Cardiac muscle cell (in vitro differentiated cells and primary cell): ENCODE measurements at regions not wholly inside any gene's neighbourhood (a gene's known extent, or its start where the extent isn't known, plus 50 kb on each side); places are given as distances from the start of the nearest gene placed in this dataset.
A peak's percentile ranks its signal among the peaks of the same experiment; 100 is the strongest.

Experiments
- DNase-seq, 2 donors: peaks; one replicate each; pipeline versions ENCODE4 v3.0.0 to v3.0.0-alpha.2; 2010 to 2017; ENCODE audit warnings: low read depth in 1 of 2, low spot score in 1 of 2
- H3K27ac ChIP-seq: fragments of 200-600 bp; sonication (generic); 2 replicates; pipeline ENCODE4 v1.5.1; 2016
- H3K27me3 ChIP-seq: fragments of 200-600 bp; sonication (generic); 2 replicates; pipeline ENCODE4 v1.6.0; 2016; ENCODE audit warnings: control low read depth
- H3K36me3 ChIP-seq: fragments of 200-600 bp; sonication (generic); 2 replicates; pipeline ENCODE4 v1.5.1; 2016; ENCODE audit warnings: control low read depth
- H3K4me1 ChIP-seq: fragments of 200-600 bp; sonication (generic); 2 replicates; pipeline ENCODE4 v1.8.1; 2017; ENCODE audit warnings: low read depth, mild to moderate bottlenecking, mixed run types
- H3K4me3 ChIP-seq: fragments of 200-600 bp; sonication (generic); 2 replicates; pipeline ENCODE4 v1.5.1; 2016; ENCODE audit warnings: mild to moderate bottlenecking
- H3K9me3 ChIP-seq: fragments of 200-600 bp; sonication (generic); 2 replicates; pipeline ENCODE4 v1.5.1; 2017; ENCODE audit warnings: low read depth, mild to moderate bottlenecking, control low read depth
- CTCF ChIP-seq: IDR thresholded peaks from 2 replicates; pipeline ENCODE4 v1.5.1; 2012; ENCODE audit warnings: low read depth, mild to moderate bottlenecking, low read length

- H3K27me3 ChIP-seq, result peaks cover 64% of the 10 kb centered on the region
- H3K27ac ChIP-seq, result no peak overlapping the region
Measured at GRCh38 chr9:18007621-18008020, 428.8 kb downstream of the SH3GL2 start.

GRCh38 chr9:18009902-18010301, 431.0 kb downstream of the SH3GL2 start:
- H3K27me3 ChIP-seq, result peaks cover 61% of the 10 kb centered on the region
- no peak overlapping the region for H3K4me3 ChIP-seq
- no peaks in the 10 kb centered on the region for H3K9me3 ChIP-seq
- H3K36me3 ChIP-seq, result no peaks in the 10 kb centered on the region
- no peak for DNase-seq
- H3K27ac ChIP-seq, result no peak overlapping the region
- no peak for TF ChIP-seq CTCF
- H3K4me1 ChIP-seq, result no peaks in the 10 kb centered on the region

More at GRCh38 chr9:18007621-18008020, 428.8 kb downstream of the SH3GL2 start:
- Histone ChIP-seq H3K36me3 (no peaks in the 10 kb centered on the region), H3K4me3 (no peak overlapping the region), H3K9me3 (no peaks in the 10 kb centered on the region), H3K4me1 (no peaks in the 10 kb centered on the region)
- no peak for DNase-seq
- no peak for TF ChIP-seq CTCF

- H3K4me3 ChIP-seq, result no peak overlapping the region
- no peaks in the 10 kb centered on the region for H3K4me1 ChIP-seq
- H3K27ac ChIP-seq, result no peak overlapping the region
- no peak for TF ChIP-seq CTCF
- no peak for DNase-seq
- H3K9me3 ChIP-seq, result no peaks in the 10 kb centered on the region
- peaks cover 60% of the 10 kb centered on the region for H3K27me3 ChIP-seq
- no peaks in the 10 kb centered on the region for H3K36me3 ChIP-seq
Measured at GRCh38 chr9:18010492-18010891, 431.6 kb downstream of the SH3GL2 start.

- no peak for TF ChIP-seq CTCF
- DNase-seq, result no peak
- no peaks in the 10 kb centered on the region for H3K9me3 ChIP-seq
- H3K36me3 ChIP-seq, result no peaks in the 10 kb centered on the region
- H3K27ac ChIP-seq, result no peak overlapping the region
- peaks cover 52% of the 10 kb centered on the region for H3K27me3 ChIP-seq
- no peaks in the 10 kb centered on the region for H3K4me1 ChIP-seq
- H3K4me3 ChIP-seq, result no peak overlapping the region
Measured at GRCh38 chr9:18012170-18012569, 433.3 kb downstream of the SH3GL2 start.

GRCh38 chr9:18014556-18014955, 435.7 kb downstream of the SH3GL2 start:
- Histone ChIP-seq H3K27me3 (peaks cover 38% of the 10 kb centered on the region), H3K4me1 (no peaks in the 10 kb centered on the region)
- TF ChIP-seq CTCF, result no peak

GRCh38 chr9:18015116-18015515, 436.2 kb downstream of the SH3GL2 start:
- no peak for TF ChIP-seq CTCF
- H3K27ac ChIP-seq, result no peak overlapping the region
- H3K4me1 ChIP-seq, result no peaks in the 10 kb centered on the region
- no peak overlapping the region for H3K4me3 ChIP-seq
- no peaks in the 10 kb centered on the region for H3K9me3 ChIP-seq
- H3K36me3 ChIP-seq, result no peaks in the 10 kb centered on the region
- H3K27me3 ChIP-seq, result peaks cover 38% of the 10 kb centered on the region
- no peak for DNase-seq

More at GRCh38 chr9:18014556-18014955, 435.7 kb downstream of the SH3GL2 start:
- Histone ChIP-seq H3K36me3 (no peaks in the 10 kb centered on the region), H3K27ac (no peak overlapping the region), H3K9me3 (no peaks in the 10 kb centered on the region), H3K4me3 (no peak overlapping the region)
- DNase-seq, result peak in 1 of 2 donors; percentile 58
